ENCODE measurements at regions not wholly inside any gene's neighbourhood (a gene's known extent, or its start where the extent isn't known, plus 50 kb on each side); places are given as distances from the start of the nearest gene placed in this dataset.

GRCh38 chr3:18127859-18128681, 297.1 kb downstream of the SATB1 start:
- no peak for DNase-seq (ENCODE audit: low read depth in 2 of 3, low spot score in 1 of 3)

GRCh38 chr3:18127174-18127858, 297.8 kb downstream of the SATB1 start:
- DNase-seq (ENCODE audit: low read depth in 2 of 3, low spot score in 1 of 3): no peak

- no peak for DNase-seq (ENCODE audit: low read depth in 2 of 3, low spot score in 1 of 3)
Observed at GRCh38 chr3:18126772-18127171, 298.4 kb downstream of the SATB1 start.

- DNase-seq (ENCODE audit: low read depth in 2 of 3, low spot score in 1 of 3): no peak
Observed at GRCh38 chr3:18124501-18124900, 300.6 kb downstream of the SATB1 start.

- DNase-seq (ENCODE audit: low read depth in 2 of 3, low spot score in 1 of 3): no peak
Observed at GRCh38 chr3:18122264-18122663, 302.9 kb downstream of the SATB1 start.

- no peak for DNase-seq (ENCODE audit: low read depth in 2 of 3, low spot score in 1 of 3)
Observed at GRCh38 chr3:18121020-18121419, 304.1 kb downstream of the SATB1 start.

- no peak for DNase-seq (ENCODE audit: low read depth in 2 of 3, low spot score in 1 of 3)
Observed at GRCh38 chr3:18119866-18120265, 305.3 kb downstream of the SATB1 start.

- no peak for DNase-seq (ENCODE audit: low read depth in 2 of 3, low spot score in 1 of 3)
Observed at GRCh38 chr3:18114894-18115293, 310.2 kb downstream of the SATB1 start.

- DNase-seq (ENCODE audit: low read depth in 2 of 3, low spot score in 1 of 3): no peak
Observed at GRCh38 chr3:18113417-18113816, 311.7 kb downstream of the SATB1 start.

- DNase-seq (ENCODE audit: low read depth in 2 of 3, low spot score in 1 of 3): no peak
Observed at GRCh38 chr3:18112674-18113375, 312.3 kb downstream of the SATB1 start.

GRCh38 chr3:18111796-18112232, 313.3 kb downstream of the SATB1 start:
- no peak for DNase-seq (ENCODE audit: low read depth in 2 of 3, low spot score in 1 of 3)

- no peak for DNase-seq (ENCODE audit: low read depth in 2 of 3, low spot score in 1 of 3)
Observed at GRCh38 chr3:18103591-18103990, 321.5 kb downstream of the SATB1 start.

GRCh38 chr3:18100121-18100520, 325.0 kb downstream of the SATB1 start:
- DNase-seq (ENCODE audit: low read depth in 2 of 3, low spot score in 1 of 3): no peak

- DNase-seq (ENCODE audit: low read depth in 2 of 3, low spot score in 1 of 3): no peak
Observed at GRCh38 chr3:18099611-18100010, 325.5 kb downstream of the SATB1 start.

- peak; percentile 24 to 59 (median 37) for DNase-seq (ENCODE audit: low read depth in 2 of 3, low spot score in 1 of 3)
Observed at GRCh38 chr3:18098960-18099587, 326.1 kb downstream of the SATB1 start.

GRCh38 chr3:18097989-18098388, 327.1 kb downstream of the SATB1 start:
- DNase-seq (ENCODE audit: low read depth in 2 of 3, low spot score in 1 of 3): no peak

GRCh38 chr3:18097473-18097872, 327.7 kb downstream of the SATB1 start:
- DNase-seq (ENCODE audit: low read depth in 2 of 3, low spot score in 1 of 3): no peak

- no peak for DNase-seq (ENCODE audit: low read depth in 2 of 3, low spot score in 1 of 3)
Observed at GRCh38 chr3:18092726-18093125, 332.4 kb downstream of the SATB1 start.

- no peak for DNase-seq (ENCODE audit: low read depth in 2 of 3, low spot score in 1 of 3)
Observed at GRCh38 chr3:18090377-18090776, 334.8 kb downstream of the SATB1 start.

GRCh38 chr3:18087988-18088387, 337.2 kb downstream of the SATB1 start:
- no peak for DNase-seq (ENCODE audit: low read depth in 2 of 3, low spot score in 1 of 3)

- no peak for DNase-seq (ENCODE audit: low read depth in 2 of 3, low spot score in 1 of 3)
Observed at GRCh38 chr3:18086760-18087159, 338.4 kb downstream of the SATB1 start.
